Loucy (cell line): ENCODE measurements at regions not wholly inside any gene's neighbourhood (a gene's known extent, or its start where the extent isn't known, plus 50 kb on each side); places are given as distances from the start of the nearest gene placed in this dataset.

Experiments
- EZH2phosphoT487 ChIP-seq: fragments of 200-600 bp; IDR thresholded peaks from 2 replicates; pipeline ENCODE4 v1.6.1; 2018; ENCODE audit warnings: antibody characterized with exemption, mild to moderate bottlenecking, moderate library complexity, borderline replicate concordance
- TF ChIP-seq, protein P1 (sequence below): fragments of 200-600 bp; sonication (generic); conservative IDR thresholded peaks from 2 replicates; pipeline ENCODE4 v1.5.1; 2014; ENCODE audit warnings: mild to moderate bottlenecking, antibody characterized with exemption, low read length

- TF ChIP-seq, protein P1, sequence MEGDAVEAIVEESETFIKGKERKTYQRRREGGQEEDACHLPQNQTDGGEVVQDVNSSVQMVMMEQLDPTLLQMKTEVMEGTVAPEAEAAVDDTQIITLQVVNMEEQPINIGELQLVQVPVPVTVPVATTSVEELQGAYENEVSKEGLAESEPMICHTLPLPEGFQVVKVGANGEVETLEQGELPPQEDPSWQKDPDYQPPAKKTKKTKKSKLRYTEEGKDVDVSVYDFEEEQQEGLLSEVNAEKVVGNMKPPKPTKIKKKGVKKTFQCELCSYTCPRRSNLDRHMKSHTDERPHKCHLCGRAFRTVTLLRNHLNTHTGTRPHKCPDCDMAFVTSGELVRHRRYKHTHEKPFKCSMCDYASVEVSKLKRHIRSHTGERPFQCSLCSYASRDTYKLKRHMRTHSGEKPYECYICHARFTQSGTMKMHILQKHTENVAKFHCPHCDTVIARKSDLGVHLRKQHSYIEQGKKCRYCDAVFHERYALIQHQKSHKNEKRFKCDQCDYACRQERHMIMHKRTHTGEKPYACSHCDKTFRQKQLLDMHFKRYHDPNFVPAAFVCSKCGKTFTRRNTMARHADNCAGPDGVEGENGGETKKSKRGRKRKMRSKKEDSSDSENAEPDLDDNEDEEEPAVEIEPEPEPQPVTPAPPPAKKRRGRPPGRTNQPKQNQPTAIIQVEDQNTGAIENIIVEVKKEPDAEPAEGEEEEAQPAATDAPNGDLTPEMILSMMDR = no peak
- TF ChIP-seq EZH2phosphoT487 = no peak
Measured at GRCh38 chr5:163104464-163104863, 332.9 kb upstream of the CCNG1 start.
